ENCODE measurements at regions not wholly inside any gene's neighbourhood (a gene's known extent, or its start where the extent isn't known, plus 50 kb on each side); places are given as distances from the start of the nearest gene placed in this dataset.

DNA sequence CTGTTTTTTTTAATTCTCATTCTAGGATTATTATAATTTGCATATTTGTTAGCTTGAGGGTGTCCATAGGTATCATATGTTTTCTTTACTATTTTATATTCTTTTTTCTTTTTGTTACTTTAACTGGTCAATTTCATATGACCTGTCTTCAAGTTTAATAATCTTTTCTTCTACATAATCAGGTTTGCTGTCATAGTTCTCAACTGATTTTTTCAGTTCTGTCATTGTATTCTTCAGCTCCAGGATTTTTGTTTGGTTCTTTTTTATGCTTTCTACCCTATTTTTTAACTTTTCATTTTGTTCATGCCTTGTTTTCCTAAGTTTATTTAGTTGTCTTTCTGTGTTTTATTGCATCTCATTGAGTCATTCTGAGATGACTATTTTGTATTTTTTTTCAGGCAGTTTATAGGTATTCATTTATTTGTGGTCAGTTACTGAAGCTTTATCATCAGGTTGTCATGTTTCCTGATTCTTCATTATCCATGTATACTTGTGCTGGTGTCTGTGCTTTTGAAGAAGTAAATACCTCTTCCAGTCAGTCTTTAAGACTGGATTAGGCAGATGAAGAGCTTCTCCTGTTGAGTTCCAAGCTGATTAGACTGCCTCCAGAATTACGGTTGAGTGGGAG lies 220.3 kb upstream of the VEGFC start:
- peak; percentile 48 for DNase-seq
- no peak for TF ChIP-seq CTCF (IDR thresholded peaks at IDR 0.05)
- Mint-ChIP-seq H3K27ac (peak overlapping the region; percentile 80), H3K9me3 (peaks cover 47% of the 10 kb centered on the region), H3K36me3 (ENCODE audit: low read depth) (peaks cover 38% of the 10 kb centered on the region), H3K27me3 (ENCODE audit: insufficient read depth) (no peaks in the 10 kb centered on the region), H3K4me1 (ENCODE audit: low read depth) (peaks cover 74% of the 10 kb centered on the region), H3K4me3 (peak overlapping the region; percentile 20)

- DNase-seq, result peak; percentile 93
- Mint-ChIP-seq H3K36me3 (ENCODE audit: low read depth) (peaks cover 61% of the 10 kb centered on the region), H3K9me3 (peaks cover 71% of the 10 kb centered on the region), H3K4me3 (peak overlapping the region; percentile 20), H3K4me1 (ENCODE audit: low read depth) (peaks cover 46% of the 10 kb centered on the region), H3K27me3 (ENCODE audit: insufficient read depth) (no peaks in the 10 kb centered on the region), H3K27ac (peak overlapping the region; percentile 88)
- TF ChIP-seq CTCF (IDR thresholded peaks at IDR 0.05), result no peak
Observed at GRCh38 chr4:177016541-177017141, 223.9 kb upstream of the VEGFC start.

DNA sequence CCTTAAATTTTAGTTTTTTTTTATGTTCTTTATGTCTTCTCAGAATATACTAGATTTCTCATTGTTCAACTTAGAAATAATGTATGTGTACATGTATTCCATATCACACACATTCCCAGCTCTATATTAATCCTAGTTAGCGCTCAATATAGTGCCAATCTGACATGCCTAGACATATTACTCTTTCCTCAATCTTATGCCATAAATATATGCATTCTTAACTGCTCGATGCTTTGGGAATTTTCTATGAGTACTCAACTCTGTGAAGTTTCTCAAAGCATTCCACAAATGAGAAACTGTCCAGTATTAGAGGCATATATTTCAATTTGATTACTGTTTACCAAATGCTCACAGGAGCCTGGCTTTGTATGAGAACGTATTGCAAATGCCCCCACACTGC lies 231.2 kb upstream of the VEGFC start:
- H3K4me3 Mint-ChIP-seq, result no peak overlapping the region
- H3K36me3 Mint-ChIP-seq (ENCODE audit: low read depth), result peaks cover 42% of the 10 kb centered on the region
- DNase-seq, result no peak
- no peaks in the 10 kb centered on the region for H3K27me3 Mint-ChIP-seq (ENCODE audit: insufficient read depth)
- H3K27ac Mint-ChIP-seq, result no peak overlapping the region
- H3K4me1 Mint-ChIP-seq (ENCODE audit: low read depth), result peaks cover 25% of the 10 kb centered on the region
- peaks cover 40% of the 10 kb centered on the region for H3K9me3 Mint-ChIP-seq
- TF ChIP-seq CTCF (IDR thresholded peaks at IDR 0.05), result no peak

GRCh38 chr4:177032341-177032740 lies 239.6 kb upstream of the VEGFC start:
- no peak for DNase-seq
- Mint-ChIP-seq H3K27me3 (ENCODE audit: insufficient read depth) (no peaks in the 10 kb centered on the region), H3K27ac (no peak overlapping the region), H3K9me3 (no peaks in the 10 kb centered on the region), H3K36me3 (ENCODE audit: low read depth) (no peaks in the 10 kb centered on the region), H3K4me3 (no peak overlapping the region), H3K4me1 (ENCODE audit: low read depth) (peaks cover 19% of the 10 kb centered on the region)
- no peak for TF ChIP-seq CTCF (IDR thresholded peaks at IDR 0.05)

GRCh38 chr4:177033135-177033534 lies 240.4 kb upstream of the VEGFC start:
- TF ChIP-seq CTCF (IDR thresholded peaks at IDR 0.05), result peak; percentile 31; the same call in 1 of the 2 replicates
- H3K9me3 Mint-ChIP-seq, result peaks cover 4% of the 10 kb centered on the region; the same call in 1 of the 2 replicates
- no peak overlapping the region for H3K27ac Mint-ChIP-seq
- peaks cover 19% of the 10 kb centered on the region for H3K4me1 Mint-ChIP-seq (ENCODE audit: low read depth)
- H3K27me3 Mint-ChIP-seq (ENCODE audit: insufficient read depth), result no peaks in the 10 kb centered on the region
- DNase-seq, result no peak
- H3K4me3 Mint-ChIP-seq, result no peak overlapping the region
- 0 out of 2 replicates have a peak, but pooled peaks cover 5% of the 10 kb centered on the region for H3K36me3 Mint-ChIP-seq (ENCODE audit: low read depth)

Data from HFFc6 (cell line).